Epithelial cell of esophagus (primary cell): ENCODE measurements at regions not wholly inside any gene's neighbourhood (a gene's known extent, or its start where the extent isn't known, plus 50 kb on each side); places are given as distances from the start of the nearest gene placed in this dataset.
"Not testable (repeated sequence)": the region's sequence is repeated elsewhere in the genome, so short reads cannot be mapped to it uniquely, and the experiment has no call there.

ENCODE experiments used
- DNase-seq: peaks from one replicate; pipeline ENCODE4 v3.0.0; 2010; ENCODE audit warnings: low read depth
- H3K4me3 ChIP-seq: 2 replicates; pipeline ENCODE4 v1.5.1; 2011; ENCODE audit warnings: mild to moderate bottlenecking, low read length, control low read depth
- TF ChIP-seq, protein P1 (sequence below): IDR thresholded peaks from 2 replicates; pipeline ENCODE4 v1.5.1; 2011; ENCODE audit warnings: low read depth, mild to moderate bottlenecking, low read length, control low read depth, inconsistent platforms; ENCODE audit not compliant: insufficient read depth; ENCODE audit errors: missing control alignments

DNA sequence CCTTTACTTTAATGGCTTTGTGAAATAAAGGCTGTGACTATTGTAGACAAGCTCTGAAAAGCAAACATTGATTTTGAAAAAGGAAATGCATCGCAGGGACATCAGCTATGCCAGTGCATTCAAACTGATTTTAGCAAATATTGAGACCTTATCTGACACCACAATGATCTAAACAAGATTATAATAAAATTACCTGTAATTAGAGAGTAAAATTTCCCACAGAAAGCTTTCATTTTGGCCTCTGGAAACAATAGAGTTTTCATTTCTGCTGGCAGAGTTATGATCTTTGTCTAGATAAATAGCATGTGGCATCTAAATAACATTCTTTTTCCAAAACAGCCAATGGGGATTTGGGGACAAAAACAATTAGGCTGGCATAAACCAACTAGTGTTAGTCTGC lies 650.4 kb upstream of the PRMT6 start:
- TF ChIP-seq, protein P1, sequence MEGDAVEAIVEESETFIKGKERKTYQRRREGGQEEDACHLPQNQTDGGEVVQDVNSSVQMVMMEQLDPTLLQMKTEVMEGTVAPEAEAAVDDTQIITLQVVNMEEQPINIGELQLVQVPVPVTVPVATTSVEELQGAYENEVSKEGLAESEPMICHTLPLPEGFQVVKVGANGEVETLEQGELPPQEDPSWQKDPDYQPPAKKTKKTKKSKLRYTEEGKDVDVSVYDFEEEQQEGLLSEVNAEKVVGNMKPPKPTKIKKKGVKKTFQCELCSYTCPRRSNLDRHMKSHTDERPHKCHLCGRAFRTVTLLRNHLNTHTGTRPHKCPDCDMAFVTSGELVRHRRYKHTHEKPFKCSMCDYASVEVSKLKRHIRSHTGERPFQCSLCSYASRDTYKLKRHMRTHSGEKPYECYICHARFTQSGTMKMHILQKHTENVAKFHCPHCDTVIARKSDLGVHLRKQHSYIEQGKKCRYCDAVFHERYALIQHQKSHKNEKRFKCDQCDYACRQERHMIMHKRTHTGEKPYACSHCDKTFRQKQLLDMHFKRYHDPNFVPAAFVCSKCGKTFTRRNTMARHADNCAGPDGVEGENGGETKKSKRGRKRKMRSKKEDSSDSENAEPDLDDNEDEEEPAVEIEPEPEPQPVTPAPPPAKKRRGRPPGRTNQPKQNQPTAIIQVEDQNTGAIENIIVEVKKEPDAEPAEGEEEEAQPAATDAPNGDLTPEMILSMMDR: no peak
- DNase-seq: no peak
- no peak overlapping the region for H3K4me3 ChIP-seq

DNA sequence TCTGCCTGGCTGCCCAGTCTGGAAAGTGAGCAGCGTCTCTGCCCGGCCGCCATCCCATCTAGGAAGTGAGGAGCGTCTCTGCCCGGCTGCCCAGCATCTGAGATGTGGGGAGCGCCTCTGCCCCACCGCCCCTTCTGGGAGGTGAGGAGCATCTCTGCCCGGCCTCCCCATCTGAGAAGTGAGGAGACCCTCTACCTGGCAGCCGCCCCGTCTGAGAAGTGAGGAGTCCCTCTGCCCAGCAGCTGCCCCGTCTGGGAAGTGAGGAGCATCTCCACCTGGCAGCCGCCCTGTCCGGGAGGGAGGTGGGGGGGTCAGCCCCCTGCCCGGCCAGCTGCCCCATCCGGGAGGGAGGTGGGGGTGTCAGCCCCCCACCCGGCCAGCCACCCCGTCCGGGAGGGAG lies 644.2 kb upstream of the PRMT6 start:
- DNase-seq, H3K4me3 ChIP-seq: not testable (repeated sequence)

DNA sequence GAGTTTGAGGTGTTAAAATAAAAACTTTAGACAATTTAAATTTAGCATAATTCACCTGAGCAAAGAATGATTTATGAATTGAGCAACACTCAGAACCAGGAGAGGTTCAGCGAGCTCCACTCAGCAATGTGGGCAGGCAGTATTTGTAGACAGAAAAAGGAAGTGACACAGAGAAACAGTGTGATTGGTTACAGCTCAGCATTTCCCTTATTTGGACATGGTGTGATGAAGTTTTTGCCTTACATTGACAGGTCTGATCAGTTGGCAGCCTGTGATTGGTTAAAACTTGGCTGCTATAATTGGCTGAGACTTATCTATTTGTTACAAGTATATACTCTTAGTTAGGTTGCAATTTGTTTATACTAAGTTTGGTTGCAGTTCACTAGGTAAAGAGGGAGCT lies 621.2 kb upstream of the PRMT6 start:
- no peak overlapping the region for H3K4me3 ChIP-seq
- peak; percentile 2 for DNase-seq
- TF ChIP-seq, protein P1: no peak

DNA sequence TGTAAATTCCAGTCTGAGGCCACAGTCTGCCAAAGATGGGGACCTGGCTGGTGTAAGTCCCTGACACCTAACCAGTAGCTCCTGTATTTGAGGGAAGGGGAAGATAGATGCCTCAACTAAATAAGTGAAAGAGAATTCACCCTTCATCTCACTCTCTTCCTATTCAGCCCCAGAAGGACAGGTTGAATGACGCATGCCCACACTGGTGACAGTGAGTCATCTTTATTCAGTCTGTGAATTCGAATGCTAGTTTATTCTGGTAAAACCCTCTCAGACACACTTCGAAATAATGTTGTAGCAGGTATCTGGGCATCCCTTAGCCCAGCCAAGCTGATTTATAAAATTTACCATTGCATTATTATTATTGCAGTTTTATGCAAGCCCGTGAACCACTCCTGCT lies 617.0 kb upstream of the PRMT6 start:
- DNase-seq: peak; percentile 21
- no peak overlapping the region for H3K4me3 ChIP-seq
- TF ChIP-seq, protein P1: no peak

DNA sequence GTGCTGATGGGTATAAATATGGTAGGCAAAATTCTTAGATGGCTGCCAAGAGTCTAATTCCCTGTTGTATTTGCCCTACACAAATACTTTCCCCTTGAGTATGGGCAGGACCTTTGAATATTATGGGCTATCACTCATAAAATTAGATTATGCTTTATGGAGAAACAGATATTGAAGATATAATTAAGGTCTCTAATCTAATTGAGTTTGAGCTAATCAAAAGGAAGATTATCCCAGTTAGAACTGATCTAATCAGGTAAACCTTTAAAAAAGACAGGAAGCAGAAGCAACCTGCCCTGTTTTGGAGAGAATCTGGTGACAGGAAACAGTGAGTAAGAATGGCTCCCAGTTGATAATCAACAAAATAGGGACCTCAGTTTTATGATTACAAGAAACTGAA lies 609.0 kb upstream of the PRMT6 start:
- TF ChIP-seq, protein P1: no peak
- H3K4me3 ChIP-seq: no peak overlapping the region
- no peak for DNase-seq

DNA sequence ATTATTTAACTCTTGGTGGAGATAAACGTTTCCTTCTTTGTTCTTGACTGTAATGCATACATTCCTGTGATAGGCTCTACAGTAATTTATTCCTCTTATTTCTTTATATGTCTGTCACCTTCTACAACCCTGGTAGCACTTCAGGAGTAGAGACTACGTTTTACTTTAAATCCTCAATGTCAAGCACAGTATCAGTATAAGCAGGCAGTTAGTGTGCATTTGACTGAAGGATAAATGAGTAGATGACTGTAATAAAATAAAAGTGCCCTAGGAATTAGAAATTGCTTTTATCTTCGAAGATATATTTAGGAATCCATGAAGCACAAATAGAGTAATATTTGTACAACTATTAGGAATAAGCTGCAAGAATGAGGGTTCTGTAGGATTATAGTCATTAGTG lies 599.6 kb upstream of the PRMT6 start:
- DNase-seq: no peak
- TF ChIP-seq, protein P1: no peak
- H3K4me3 ChIP-seq: no peak overlapping the region

DNA sequence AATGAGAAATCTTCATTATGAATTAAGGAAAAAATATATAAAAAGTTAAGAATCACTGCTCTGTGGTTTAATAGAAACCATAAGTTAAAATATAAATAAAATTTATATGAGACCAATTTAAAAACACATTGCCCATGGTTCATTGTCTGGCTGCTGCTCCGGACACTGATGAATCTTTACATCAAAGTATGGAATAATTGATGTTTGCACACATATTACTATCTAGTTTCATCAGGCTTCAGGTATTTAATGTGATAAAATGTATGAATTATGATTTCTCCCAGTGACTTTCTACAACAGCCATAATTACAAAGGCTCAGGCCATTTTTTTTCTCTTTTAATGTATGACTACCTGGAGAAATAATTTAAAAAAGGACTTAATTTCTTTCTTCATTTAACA lies 599.1 kb upstream of the PRMT6 start:
- DNase-seq: no peak
- TF ChIP-seq, protein P1: no peak
- no peak overlapping the region for H3K4me3 ChIP-seq

DNA sequence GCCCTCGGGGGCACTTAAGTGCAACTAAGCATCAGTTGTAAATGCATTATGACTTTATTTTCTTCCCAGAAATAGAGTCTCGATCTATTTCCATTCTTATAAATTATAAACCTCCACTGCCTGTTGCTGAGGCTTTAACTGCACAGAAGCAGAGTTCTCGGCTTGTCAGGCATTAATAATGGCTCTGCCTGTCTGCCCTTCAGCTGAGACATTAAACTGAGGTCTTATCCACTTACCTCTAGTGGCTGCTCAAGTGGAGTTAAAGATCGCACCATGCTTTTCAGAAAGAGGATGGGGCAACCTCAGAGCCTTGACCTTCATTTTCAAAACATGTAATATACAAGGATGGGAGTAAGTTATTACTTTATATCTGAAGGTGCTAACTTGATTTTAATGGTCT lies 597.6 kb upstream of the PRMT6 start:
- DNase-seq: no peak
- TF ChIP-seq, protein P1: no peak
- no peak overlapping the region for H3K4me3 ChIP-seq
